Testis (tissue), 2 donors: ENCODE measurements at regions not wholly inside any gene's neighbourhood (a gene's known extent, or its start where the extent isn't known, plus 50 kb on each side); places are given as distances from the start of the nearest gene placed in this dataset.

ENCODE experiments used
- POLR2A ChIP-seq: fragments of 450-650 bp; IDR thresholded peaks from one replicate; pipeline ENCODE4 v1.6.1; 2017; ENCODE audit warnings: antibody characterized with exemption, mild to moderate bottlenecking, moderate library complexity
- TF ChIP-seq, protein P1 (sequence below), 3 experiments: fragments of 450-650 bp in 2 of 3; fragments of 200-600 bp in 1 of 3; sonication (generic) in 1 of 3; IDR thresholded peaks; one replicate each; pipeline ENCODE4 v1.5.1; 2016 to 2019; ENCODE audit warnings: antibody characterized with exemption in 3 of 3, mild to moderate bottlenecking in 2 of 3, moderate library complexity in 1 of 3

DNA sequence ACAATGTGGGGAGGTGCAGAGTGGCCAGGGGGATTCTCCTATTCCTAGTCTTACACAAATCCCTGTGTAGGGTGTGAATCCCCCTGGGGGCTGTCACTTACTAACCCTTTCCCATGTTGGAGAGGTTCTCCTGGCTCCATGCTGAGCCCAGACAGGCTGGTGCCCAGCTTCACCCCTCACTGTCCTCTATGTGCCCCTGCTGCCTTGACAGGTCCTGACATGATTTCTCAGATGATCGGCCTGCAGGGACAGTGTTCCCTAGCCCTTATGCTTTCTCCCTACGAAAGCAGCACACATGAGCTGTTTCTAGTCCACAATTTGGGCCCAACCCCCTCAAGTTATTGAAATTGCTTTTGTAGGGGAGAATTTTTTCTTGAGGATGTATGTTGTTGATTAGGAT, 68.9 kb upstream of the FAM78B start:
- TF ChIP-seq, protein P1, sequence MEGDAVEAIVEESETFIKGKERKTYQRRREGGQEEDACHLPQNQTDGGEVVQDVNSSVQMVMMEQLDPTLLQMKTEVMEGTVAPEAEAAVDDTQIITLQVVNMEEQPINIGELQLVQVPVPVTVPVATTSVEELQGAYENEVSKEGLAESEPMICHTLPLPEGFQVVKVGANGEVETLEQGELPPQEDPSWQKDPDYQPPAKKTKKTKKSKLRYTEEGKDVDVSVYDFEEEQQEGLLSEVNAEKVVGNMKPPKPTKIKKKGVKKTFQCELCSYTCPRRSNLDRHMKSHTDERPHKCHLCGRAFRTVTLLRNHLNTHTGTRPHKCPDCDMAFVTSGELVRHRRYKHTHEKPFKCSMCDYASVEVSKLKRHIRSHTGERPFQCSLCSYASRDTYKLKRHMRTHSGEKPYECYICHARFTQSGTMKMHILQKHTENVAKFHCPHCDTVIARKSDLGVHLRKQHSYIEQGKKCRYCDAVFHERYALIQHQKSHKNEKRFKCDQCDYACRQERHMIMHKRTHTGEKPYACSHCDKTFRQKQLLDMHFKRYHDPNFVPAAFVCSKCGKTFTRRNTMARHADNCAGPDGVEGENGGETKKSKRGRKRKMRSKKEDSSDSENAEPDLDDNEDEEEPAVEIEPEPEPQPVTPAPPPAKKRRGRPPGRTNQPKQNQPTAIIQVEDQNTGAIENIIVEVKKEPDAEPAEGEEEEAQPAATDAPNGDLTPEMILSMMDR (IDR thresholded peaks at IDR 0.05) = no peak
- no peak for TF ChIP-seq POLR2A
